ENCODE measurements at regions not wholly inside any gene's neighbourhood (a gene's known extent, or its start where the extent isn't known, plus 50 kb on each side); places are given as distances from the start of the nearest gene placed in this dataset.

- no peak for TF ChIP-seq POLR2A (IDR thresholded peaks at IDR 0.05)
- TF ChIP-seq CTCF (IDR thresholded peaks at IDR 0.05) = no peak
Observed at GRCh38 chr12:77591959-77592743, 238.5 kb upstream of the NAV3 start.
